ENCODE measurements at regions not wholly inside any gene's neighbourhood (a gene's known extent, or its start where the extent isn't known, plus 50 kb on each side); places are given as distances from the start of the nearest gene placed in this dataset.

DNA sequence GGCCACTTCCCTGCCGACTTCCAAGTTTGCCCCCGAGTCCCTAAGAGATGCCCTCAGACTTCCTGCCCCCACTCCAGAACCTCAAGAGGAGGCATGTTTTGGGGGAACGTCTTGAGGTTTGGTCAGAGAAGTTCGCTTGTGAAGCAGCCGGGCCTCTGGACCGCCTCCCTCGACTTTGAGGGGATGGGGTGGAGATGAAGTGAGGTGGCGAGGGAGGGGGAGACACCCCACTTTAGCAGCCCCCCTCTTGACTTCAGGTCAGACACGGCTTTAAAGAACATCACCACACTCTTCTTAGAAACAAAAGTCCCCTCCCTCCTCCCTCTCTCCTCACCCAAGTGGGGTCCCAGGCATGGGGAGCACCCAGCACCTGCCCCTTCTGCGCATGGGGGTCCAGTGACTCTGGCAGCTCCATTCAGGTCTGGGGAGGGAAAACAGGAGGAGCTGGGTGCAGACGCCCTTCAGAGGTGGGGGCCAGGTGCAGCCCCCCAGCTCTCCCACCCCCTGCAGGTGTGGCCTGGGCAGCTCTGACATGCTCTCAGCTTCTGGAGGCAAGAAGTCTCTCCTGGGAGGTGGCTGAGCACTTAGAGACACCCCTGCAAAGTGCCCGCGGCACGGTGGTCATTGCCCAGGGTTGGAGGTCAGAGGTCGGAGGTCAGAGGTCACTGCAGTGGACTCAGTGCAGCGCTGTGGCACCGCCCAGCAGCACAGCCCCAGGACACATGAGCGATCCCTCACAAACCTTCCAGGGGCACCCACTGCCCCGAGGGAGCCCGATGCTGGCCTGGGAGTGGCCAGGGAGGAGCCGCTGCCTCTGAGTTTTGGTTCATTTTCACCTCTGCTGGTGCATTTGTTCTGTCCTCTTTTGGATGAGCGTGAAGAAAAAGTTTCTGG lies 108.8 kb downstream of the CPZ start:
- Mint-ChIP-seq H3K4me1 (no peaks in the 10 kb centered on the region), H3K36me3 (no peaks in the 10 kb centered on the region), H3K27ac (no peak overlapping the region), H3K27me3 (peaks cover 7 to 19% of the 10 kb centered on the region in 2 donors), H3K4me3 (no peak overlapping the region), H3K9me3 (peaks cover 0 to 5% of the 10 kb centered on the region in 2 donors)
- ATAC-seq (replicated peaks) (no peak), DNase-seq (no peak)

- Mint-ChIP-seq H3K4me1 (no peaks in the 10 kb centered on the region), H3K9me3 (peaks cover 0 to 7% of the 10 kb centered on the region in 2 donors), H3K27me3 (peaks cover 7 to 19% of the 10 kb centered on the region in 2 donors), H3K27ac (no peak overlapping the region), H3K4me3 (no peak overlapping the region), H3K36me3 (no peaks in the 10 kb centered on the region)
- ATAC-seq (replicated peaks) (no peak), DNase-seq (no peak)
Measured at GRCh38 chr4:8700531-8700930, 108.0 kb downstream of the CPZ start.

- Mint-ChIP-seq H3K4me1 (no peaks in the 10 kb centered on the region), H3K27ac (no peak overlapping the region), H3K9me3 (peaks cover 0 to 7% of the 10 kb centered on the region in 2 donors), H3K4me3 (no peak overlapping the region), H3K36me3 (no peaks in the 10 kb centered on the region), H3K27me3 (peaks cover 7 to 19% of the 10 kb centered on the region in 2 donors)
- DNase-seq (no peak), ATAC-seq (replicated peaks) (no peak)
Measured at GRCh38 chr4:8699479-8700145, 107.0 kb downstream of the CPZ start.

DNA sequence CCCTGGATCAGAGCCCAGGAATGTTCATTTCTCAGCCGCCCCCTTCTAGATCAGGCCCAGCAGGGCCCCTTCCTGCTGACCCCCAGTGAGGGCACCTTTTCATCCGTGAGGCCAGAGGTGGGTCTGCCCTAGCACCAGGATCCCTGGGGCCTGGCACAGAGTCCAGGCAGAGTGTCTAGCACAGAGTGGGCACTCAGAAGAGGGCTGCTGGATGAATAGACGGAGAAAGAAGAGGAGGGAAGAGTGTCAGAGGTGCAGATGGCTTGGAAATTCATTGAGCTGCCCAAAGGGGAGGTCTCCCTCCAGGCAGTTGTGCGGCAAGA lies 106.5 kb downstream of the CPZ start:
- no peak overlapping the region for H3K4me3 Mint-ChIP-seq
- H3K27me3 Mint-ChIP-seq = peaks cover 11 to 19% of the 10 kb centered on the region in 2 donors
- ATAC-seq (replicated peaks) (no peak), DNase-seq (no peak)
- no peak overlapping the region for H3K27ac Mint-ChIP-seq
- H3K4me1 Mint-ChIP-seq = no peaks in the 10 kb centered on the region
- H3K9me3 Mint-ChIP-seq = peaks cover 4 to 7% of the 10 kb centered on the region in 2 donors
- no peaks in the 10 kb centered on the region for H3K36me3 Mint-ChIP-seq

DNA sequence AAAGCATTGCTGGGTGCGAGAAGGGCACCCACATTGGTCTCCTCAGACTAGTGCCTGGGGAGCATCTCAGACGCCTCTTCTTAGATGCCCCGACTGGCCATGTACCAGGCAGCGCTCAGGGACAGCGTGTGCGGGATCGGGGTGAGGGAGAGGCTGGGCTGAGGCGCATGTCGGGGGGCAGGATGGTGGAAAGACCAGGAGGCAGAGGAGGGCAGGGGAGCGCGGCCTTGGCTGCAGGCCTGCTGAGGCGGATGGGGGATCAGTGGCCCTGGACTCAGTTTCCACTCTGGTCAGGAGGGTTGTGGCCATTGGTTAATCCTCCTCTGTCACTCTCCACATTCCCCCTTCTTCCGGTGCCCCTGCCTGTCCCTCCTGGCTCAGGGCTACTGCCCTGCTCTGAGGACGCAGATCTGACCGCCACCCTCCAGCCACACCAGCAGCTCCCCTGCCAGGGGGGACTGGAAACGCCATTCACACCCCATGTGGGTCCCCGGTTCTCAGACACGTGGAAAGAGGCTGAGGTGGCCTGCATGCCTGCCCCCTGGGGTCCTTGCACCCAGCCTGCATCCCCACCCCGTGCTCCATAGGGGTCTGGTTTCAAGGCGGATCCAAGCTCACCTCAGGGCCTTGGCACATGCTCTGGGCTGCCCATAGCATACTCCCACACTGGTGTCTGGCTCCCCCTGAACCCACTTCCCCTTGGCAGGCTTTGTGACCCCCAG lies 105.9 kb downstream of the CPZ start:
- H3K4me1 Mint-ChIP-seq = no peaks in the 10 kb centered on the region
- no peaks in the 10 kb centered on the region for H3K36me3 Mint-ChIP-seq
- DNase-seq = no peak
- H3K4me3 Mint-ChIP-seq = no peak overlapping the region
- H3K27ac Mint-ChIP-seq = no peak overlapping the region
- H3K27me3 Mint-ChIP-seq = peaks cover 14 to 19% of the 10 kb centered on the region in 2 donors
- no peak for ATAC-seq (replicated peaks)
- H3K9me3 Mint-ChIP-seq = peaks cover 7% of the 10 kb centered on the region in 2 donors

DNA sequence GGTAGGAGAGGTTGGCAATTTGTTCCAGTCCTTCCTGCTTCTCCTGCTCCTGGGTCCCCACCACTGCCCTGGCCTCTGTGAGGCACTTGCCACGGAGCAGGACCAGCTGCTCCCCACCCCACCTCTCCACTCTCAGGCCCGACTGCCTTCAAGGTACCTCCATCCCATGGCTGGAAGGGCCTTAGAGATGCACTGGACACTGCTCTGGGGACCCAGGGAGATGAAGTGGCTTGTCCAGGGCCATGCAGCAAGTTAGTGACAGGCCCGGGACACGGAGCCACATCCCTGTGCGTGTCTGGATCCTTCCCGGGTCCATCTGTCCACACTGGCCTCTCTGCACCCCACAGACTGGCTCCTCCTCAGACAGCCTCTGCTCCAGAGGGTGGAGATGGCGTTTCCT lies 105.3 kb downstream of the CPZ start:
- DNase-seq (no peak), ATAC-seq (replicated peaks) (no peak)
- no peaks in the 10 kb centered on the region for H3K4me1 Mint-ChIP-seq
- H3K36me3 Mint-ChIP-seq = no peaks in the 10 kb centered on the region
- H3K9me3 Mint-ChIP-seq = peaks cover 7 to 8% of the 10 kb centered on the region in 2 donors
- no peak overlapping the region for H3K4me3 Mint-ChIP-seq
- no peak overlapping the region for H3K27ac Mint-ChIP-seq
- H3K27me3 Mint-ChIP-seq = peaks cover 14 to 16% of the 10 kb centered on the region in 2 donors

GRCh38 chr4:8696369-8697127 lies 104.0 kb downstream of the CPZ start:
- Mint-ChIP-seq H3K9me3 (peaks cover 7 to 8% of the 10 kb centered on the region in 2 donors), H3K4me1 (no peaks in the 10 kb centered on the region), H3K4me3 (no peak overlapping the region), H3K36me3 (no peaks in the 10 kb centered on the region), H3K27ac (no peak overlapping the region), H3K27me3 (peaks cover 13 to 14% of the 10 kb centered on the region in 2 donors)
- DNase-seq (no peak), ATAC-seq (replicated peaks) (no peak)

- Mint-ChIP-seq H3K4me3 (no peak overlapping the region), H3K27ac (no peak overlapping the region), H3K4me1 (no peaks in the 10 kb centered on the region), H3K27me3 (peaks cover 9 to 14% of the 10 kb centered on the region in 2 donors), H3K36me3 (no peaks in the 10 kb centered on the region), H3K9me3 (peaks cover 7 to 8% of the 10 kb centered on the region in 2 donors)
- DNase-seq (no peak), ATAC-seq (replicated peaks) (no peak)
Measured at GRCh38 chr4:8695237-8696219, 103.0 kb downstream of the CPZ start.

DNA sequence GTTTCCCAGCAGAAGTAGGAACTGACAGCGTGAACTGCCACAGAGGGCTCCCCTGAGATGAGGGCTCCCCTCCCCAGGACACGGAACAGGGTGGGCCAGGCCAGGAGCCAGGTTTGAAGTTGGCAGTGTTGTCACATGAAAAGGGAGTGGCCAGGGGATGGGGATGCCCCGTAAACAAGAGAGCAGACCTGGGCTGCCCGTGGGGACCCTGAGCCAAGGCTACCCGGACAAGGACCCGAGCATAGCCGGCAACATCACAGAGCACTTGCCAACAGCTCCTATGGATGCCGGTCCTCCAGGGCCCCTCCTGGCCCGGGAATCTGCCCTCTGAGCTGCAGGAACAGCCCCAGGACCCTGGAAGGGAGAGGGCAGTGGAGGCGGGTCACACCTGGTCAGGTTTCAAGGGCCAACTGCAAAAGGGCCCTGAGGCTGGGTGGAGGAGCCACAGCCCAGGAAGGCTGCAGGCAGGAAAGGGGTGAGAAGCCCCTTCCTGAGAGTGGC lies 102.1 kb downstream of the CPZ start:
- DNase-seq = no peak
- ATAC-seq (replicated peaks) = no peak
- no peaks in the 10 kb centered on the region for H3K36me3 Mint-ChIP-seq
- peaks cover 7 to 8% of the 10 kb centered on the region in 2 donors for H3K9me3 Mint-ChIP-seq
- peaks cover 8 to 14% of the 10 kb centered on the region in 2 donors for H3K27me3 Mint-ChIP-seq
- no peaks in the 10 kb centered on the region for H3K4me1 Mint-ChIP-seq
- H3K4me3 Mint-ChIP-seq = no peak overlapping the region
- H3K27ac Mint-ChIP-seq = no peak overlapping the region

- no peaks in the 10 kb centered on the region for H3K4me1 Mint-ChIP-seq
- peaks cover 7 to 8% of the 10 kb centered on the region in 2 donors for H3K9me3 Mint-ChIP-seq
- H3K4me3 Mint-ChIP-seq = no peak overlapping the region
- DNase-seq (no peak), ATAC-seq (replicated peaks) (no peak)
- H3K27ac Mint-ChIP-seq = no peak overlapping the region
- no peaks in the 10 kb centered on the region for H3K36me3 Mint-ChIP-seq
- H3K27me3 Mint-ChIP-seq = peaks cover 11 to 15% of the 10 kb centered on the region in 2 donors
Measured at GRCh38 chr4:8694226-8694625, 101.7 kb downstream of the CPZ start.

- H3K36me3 Mint-ChIP-seq = no peaks in the 10 kb centered on the region
- DNase-seq (no peak), ATAC-seq (replicated peaks) (no peak)
- H3K9me3 Mint-ChIP-seq = peaks cover 8 to 15% of the 10 kb centered on the region in 2 donors
- H3K27me3 Mint-ChIP-seq = peaks cover 23 to 28% of the 10 kb centered on the region in 2 donors
- H3K4me1 Mint-ChIP-seq = no peaks in the 10 kb centered on the region
- H3K4me3 Mint-ChIP-seq = no peak overlapping the region
- no peak overlapping the region for H3K27ac Mint-ChIP-seq
Measured at GRCh38 chr4:8691151-8691775, 98.7 kb downstream of the CPZ start.

GRCh38 chr4:8690216-8691150 lies 97.9 kb downstream of the CPZ start:
- ATAC-seq (replicated peaks) (no peak), DNase-seq (no peak)
- Mint-ChIP-seq H3K36me3 (no peaks in the 10 kb centered on the region), H3K27ac (no peak overlapping the region), H3K9me3 (peaks cover 5 to 15% of the 10 kb centered on the region in 2 donors), H3K4me1 (no peaks in the 10 kb centered on the region), H3K27me3 (peaks cover 25 to 32% of the 10 kb centered on the region in 2 donors), H3K4me3 (no peak overlapping the region)
